Parathyroid adenoma (tissue), 2 donors: ENCODE measurements at regions not wholly inside any gene's neighbourhood (a gene's known extent, or its start where the extent isn't known, plus 50 kb on each side); places are given as distances from the start of the nearest gene placed in this dataset.

Experiments
- H2AFZ ChIP-seq: fragments of 300-600 bp; sonication (generic); one replicate; pipeline ENCODE4 v1.7.0; 2017; ENCODE audit warnings: antibody characterized with exemption, mild to moderate bottlenecking
- H3K27ac ChIP-seq: fragments of 300-600 bp; sonication (generic); one replicate; pipeline ENCODE4 v1.7.0; 2017
- H3K27me3 ChIP-seq: fragments of 300-600 bp; sonication (generic); one replicate; pipeline ENCODE4 v1.7.0; 2017; ENCODE audit warnings: low read length; ENCODE audit not compliant: control insufficient read depth, insufficient read depth
- H3K36me3 ChIP-seq: fragments of 300-600 bp; sonication (generic); one replicate; pipeline ENCODE4 v1.7.0; 2017; ENCODE audit warnings: low read length; ENCODE audit not compliant: control insufficient read depth, insufficient read depth
- H3K4me1 ChIP-seq: fragments of 300-600 bp; sonication (generic); one replicate; pipeline ENCODE4 v1.7.0; 2017; ENCODE audit warnings: control low read depth
- H3K4me2 ChIP-seq: fragments of 300-600 bp; sonication (generic); one replicate; pipeline ENCODE4 v1.7.0; 2017; ENCODE audit warnings: low read length
- H3K4me3 ChIP-seq: fragments of 300-600 bp; sonication (generic); one replicate; pipeline ENCODE4 v1.7.0; 2017; ENCODE audit warnings: low read depth, low read length
- H3K79me2 ChIP-seq: fragments of 300-600 bp; sonication (generic); one replicate; pipeline ENCODE4 v1.7.0; 2017; ENCODE audit warnings: control low read depth
- H3K9ac ChIP-seq: fragments of 300-600 bp; sonication (generic); one replicate; pipeline ENCODE4 v1.7.0; 2017; ENCODE audit warnings: mild to moderate bottlenecking
- H3K9me3 ChIP-seq: fragments of 300-600 bp; sonication (generic); one replicate; pipeline ENCODE4 v1.7.0; 2017; ENCODE audit warnings: low read length; ENCODE audit not compliant: control insufficient read depth
- CTCF ChIP-seq: fragments of 300-600 bp; sonication (generic); IDR thresholded peaks from one replicate; pipeline ENCODE4 v1.7.0; 2017; ENCODE audit warnings: antibody characterized with exemption, mild to moderate bottlenecking
- donor health status: primary hyperparathyroidism.

DNA sequence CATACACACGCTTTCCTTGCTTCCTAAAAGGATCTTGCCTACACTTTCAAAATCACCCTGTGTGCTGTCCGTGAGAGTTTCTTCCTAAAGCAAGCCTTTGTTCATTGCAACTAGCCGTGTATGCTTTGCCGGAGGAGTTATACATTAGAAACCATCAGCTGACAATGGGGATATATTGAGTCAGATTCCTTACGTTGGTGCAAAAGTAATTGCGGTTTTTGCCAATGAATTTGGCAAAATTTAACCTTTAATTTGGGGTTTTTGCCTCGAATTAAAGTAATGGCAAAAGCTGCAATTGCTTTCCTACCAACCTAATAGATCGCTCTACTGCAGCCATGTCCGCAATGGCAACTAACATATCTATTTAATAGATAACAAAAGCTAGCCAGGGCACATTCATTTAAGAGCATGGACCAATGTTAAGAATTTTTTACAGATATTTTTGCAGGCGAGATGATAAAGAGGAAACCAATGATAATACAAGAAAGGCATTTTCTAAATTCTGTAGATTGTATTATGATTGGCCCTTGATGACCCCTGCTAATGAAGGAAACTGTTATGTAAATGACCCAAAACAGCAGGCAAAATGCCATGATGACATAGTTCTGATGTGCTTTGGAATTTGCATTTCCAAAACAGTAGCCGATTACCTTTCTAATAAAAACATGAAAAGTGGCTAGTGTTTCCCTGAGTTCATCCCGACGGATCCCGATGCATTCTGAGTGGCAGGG, 184.8 kb upstream of the NRP1 start:
- Histone ChIP-seq H3K4me2 (no peak overlapping the region), H3K36me3 (no peaks in the 10 kb centered on the region), H3K9ac (no peak overlapping the region), H3K79me2 (no peaks in the 10 kb centered on the region), H3K27ac (no peak overlapping the region), H3K9me3 (no peaks in the 10 kb centered on the region), H3K4me3 (no peak overlapping the region), H3K4me1 (no peaks in the 10 kb centered on the region), H2AFZ (no peak overlapping the region), H3K27me3 (no peaks in the 10 kb centered on the region)
- no peak for TF ChIP-seq CTCF

DNA sequence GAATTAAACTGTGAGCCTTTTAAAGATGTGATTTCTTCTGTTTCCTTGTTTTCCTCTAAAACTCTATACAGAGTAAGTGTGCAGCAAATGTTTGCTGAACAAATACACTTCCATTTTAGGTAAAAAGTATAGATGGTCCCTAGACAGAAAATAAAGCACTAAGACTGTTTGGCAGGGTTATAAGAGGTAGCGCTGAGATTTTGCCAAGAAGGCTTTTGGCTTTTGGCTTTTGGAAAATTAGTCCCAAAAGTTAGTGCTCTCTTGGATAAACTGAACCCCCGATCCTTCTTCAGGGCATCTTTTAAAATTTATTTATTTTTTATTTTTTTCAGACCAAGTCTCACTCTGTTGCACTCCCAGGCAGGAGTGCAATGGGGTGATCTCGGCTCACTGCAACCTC, 175.7 kb upstream of the NRP1 start:
- H3K9me3 ChIP-seq = no peaks in the 10 kb centered on the region

DNA sequence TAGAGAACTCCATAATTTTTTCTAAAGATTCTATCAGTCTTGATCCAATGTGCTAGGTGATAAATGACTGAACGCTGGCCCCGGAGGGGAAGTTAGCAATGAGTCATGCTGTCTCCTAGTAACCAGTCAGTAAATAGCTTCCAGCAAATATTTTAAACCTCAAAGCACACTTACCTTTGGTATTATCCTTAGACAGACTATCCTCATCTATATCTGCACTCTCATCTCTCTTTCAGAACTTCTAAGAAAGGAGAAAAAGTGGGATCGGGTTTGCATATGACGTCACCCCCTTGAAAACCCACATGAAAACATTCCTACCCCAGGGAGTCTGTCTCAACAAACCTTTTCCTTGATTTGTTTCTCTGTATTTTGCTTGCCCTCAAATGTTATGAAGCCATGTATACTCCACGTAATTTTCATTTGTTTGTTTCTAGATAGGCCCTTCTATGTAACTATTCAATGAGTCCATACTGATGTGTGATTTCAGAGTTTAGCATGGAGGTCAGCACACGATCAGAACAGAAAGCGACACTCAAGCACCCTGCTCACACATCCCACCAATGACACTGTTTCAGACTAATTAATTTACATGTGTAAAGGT, 174.9 kb upstream of the NRP1 start:
- H3K4me3 ChIP-seq = no peak overlapping the region
- no peak overlapping the region for H2AFZ ChIP-seq
- H3K27ac ChIP-seq = no peak overlapping the region
- H3K4me1 ChIP-seq = no peaks in the 10 kb centered on the region
- no peak overlapping the region for H3K4me2 ChIP-seq
- H3K79me2 ChIP-seq = no peaks in the 10 kb centered on the region
- H3K27me3 ChIP-seq = no peaks in the 10 kb centered on the region
- TF ChIP-seq CTCF = no peak
- H3K36me3 ChIP-seq = no peaks in the 10 kb centered on the region
- H3K9ac ChIP-seq = no peak overlapping the region
- H3K9me3 ChIP-seq = no peaks in the 10 kb centered on the region

More for the DNA sequence above, 175.7 kb upstream of the NRP1 start:
- Histone ChIP-seq H3K9ac (no peak overlapping the region), H3K4me3 (no peak overlapping the region), H3K27ac (no peak overlapping the region), H3K27me3 (no peaks in the 10 kb centered on the region), H3K36me3 (no peaks in the 10 kb centered on the region), H3K4me1 (no peaks in the 10 kb centered on the region), H3K4me2 (no peak overlapping the region), H2AFZ (no peak overlapping the region), H3K79me2 (no peaks in the 10 kb centered on the region)
- no peak for TF ChIP-seq CTCF

GRCh38 chr10:33507662-33508425, 173.4 kb upstream of the NRP1 start:
- Histone ChIP-seq H3K9ac (no peak overlapping the region), H3K4me1 (no peaks in the 10 kb centered on the region), H3K27ac (no peak overlapping the region), H3K4me2 (no peak overlapping the region), H2AFZ (no peak overlapping the region), H3K27me3 (no peaks in the 10 kb centered on the region), H3K9me3 (no peaks in the 10 kb centered on the region), H3K4me3 (no peak overlapping the region), H3K79me2 (no peaks in the 10 kb centered on the region), H3K36me3 (no peaks in the 10 kb centered on the region)
- no peak for TF ChIP-seq CTCF
